Gastroesophageal sphincter (tissue), 3 donors: ENCODE measurements at regions not wholly inside any gene's neighbourhood (a gene's known extent, or its start where the extent isn't known, plus 50 kb on each side); places are given as distances from the start of the nearest gene placed in this dataset.

Source experiments
- CTCF ChIP-seq, 4 experiments: fragments of 200-600 bp in 2 of 4; fragments of 450-650 bp in 2 of 4; sonication (generic) in 1 of 4; IDR thresholded peaks; one replicate each; pipeline ENCODE4 v1.5.1; 2017 to 2019; ENCODE audit warnings: antibody characterized with exemption in 4 of 4, mild to moderate bottlenecking in 2 of 4, moderate library complexity in 2 of 4
- EP300 ChIP-seq: sonication (generic); formaldehyde crosslinking; IDR thresholded peaks from one replicate; pipeline ENCODE4 v1.6.1; 2017; ENCODE audit warnings: antibody characterized with exemption, mild to moderate bottlenecking
- POLR2A ChIP-seq, 2 donors: fragments of 450-650 bp; IDR thresholded peaks; one replicate each; pipeline ENCODE4 v1.6.1; 2017; ENCODE audit warnings: antibody characterized with exemption in 2 of 2, mild to moderate bottlenecking in 2 of 2, moderate library complexity in 1 of 2

GRCh38 chr15:62324382-62324781 lies 159.3 kb upstream of the C2CD4B start:
- TF ChIP-seq CTCF (IDR thresholded peaks at IDR 0.05) (no peak), POLR2A (IDR thresholded peaks at IDR 0.05) (no peak), EP300 (no peak)
